Pancreas (tissue), 10 donors: ENCODE measurements at regions not wholly inside any gene's neighbourhood (a gene's known extent, or its start where the extent isn't known, plus 50 kb on each side); places are given as distances from the start of the nearest gene placed in this dataset.
A peak's percentile ranks its signal among the peaks of the same experiment; 100 is the strongest.

Experiments used
- ATAC-seq, 4 donors: fragments of 200-7000 bp; cut with Tn5 transposase; one replicate each; pipeline versions ENCODE4 v1.8.0 to v1.9.1; 2020; ENCODE audit warnings: mild to moderate bottlenecking in 4 of 4, moderate library complexity in 4 of 4
- DNase-seq, 6 donors: peaks; one replicate each; pipeline ENCODE4 v3.0.0-alpha.2; 2020
- FAIRE-seq: peaks from 2 replicates; lab custom pipeline; 2012; peaks lifted over from hg19 to GRCh38; lab: Jason Lieb, UNC
- H3K27ac ChIP-seq, 4 donors: fragments of 200-600 bp; sonication (generic); 1 replicate in 3 of 4; 2 replicates in 1 of 4; pipeline versions ENCODE4 v1.5.0 to v1.8.0; 2020
- H3K27me3 ChIP-seq, 4 donors: fragments of 200-600 bp; one replicate each; pipeline ENCODE4 v1.8.0; 2021
- H3K36me3 ChIP-seq, 3 donors: fragments of 200-600 bp; sonication (generic) in 1 of 3; one replicate each; pipeline versions ENCODE4 v1.5.0 to v1.8.0; 2020 to 2021
- H3K4me1 ChIP-seq, 3 donors: fragments of 200-600 bp; one replicate each; pipeline ENCODE4 v1.8.0; 2021
- H3K4me3 ChIP-seq, 4 donors: fragments of 200-600 bp; sonication (generic) in 2 of 4; one replicate each; pipeline versions ENCODE4 v1.5.0 to v1.8.0; 2020 to 2021
- H3K9me3 ChIP-seq, 4 donors: fragments of 200-600 bp; one replicate each; pipeline ENCODE4 v1.8.0; 2021
- CTCF ChIP-seq, 4 donors: fragments of 200-600 bp; sonication (generic) in 3 of 4; IDR thresholded peaks; one replicate each; pipeline versions ENCODE4 v1.5.0 to v1.8.0; 2021; ENCODE audit warnings: antibody characterized with exemption in 4 of 4
- WGBS, 2 donors: extraction: QIAGEN DNeasy Blood & Tissue Kit; methylation state at CpG; one replicate each; pipeline ENCODE4 v1.1.7; 2013; 5-methylcytosine and 5-hydroxymethylcytosine counted together
- intact Hi-C, 3 donors: fragments of 100-400 bp; cut with DNase I; formaldehyde crosslinking; loops; one replicate each; pipeline versions ENCODE4 v1.11.1 to v1.14.2; 2022
- donor health status: healthy with polysubstance abuse.
- donor health status: DM: no; HTN: no; CAD: no; lungs with moderate emphysema.
- donor health status: DM: no; HTN: no; CAD: no.
- donor health status: control.
- donor health status: control.
- donor health status: Bipolar disorder and iron deficiency.
- donor health status: DM: yes; HTN: yes; CAD: no.
- donor health status: DM: no; HTN: no; CAD: no.
- donor health status: DM: no; HTN: no; CAD: no.
- donor health status: DM: yes; HTN: yes; CAD: no.

GRCh38 chr18:75898651-75899050 lies 471.1 kb upstream of the SMIM21 start:
- Histone ChIP-seq H3K9me3 (no peaks in the 10 kb centered on the region), H3K27ac (no peak overlapping the region), H3K4me3 (no peak overlapping the region), H3K4me1 (no peaks in the 10 kb centered on the region), H3K36me3 (no peaks in the 10 kb centered on the region), H3K27me3 (no peaks in the 10 kb centered on the region)
- ATAC-seq: no peak
- WGBS, 2 donors: 45 to 57% methylated on average over 4 of the region's 4 CpGs
- no peak for DNase-seq
- no peak for TF ChIP-seq CTCF (IDR thresholded peaks at IDR 0.05)
- no peak for FAIRE-seq
- intact Hi-C loops: no loop called here

- intact Hi-C loops: no loop called here
- no peak for TF ChIP-seq CTCF (IDR thresholded peaks at IDR 0.05)
- no peak for FAIRE-seq
Observed at GRCh38 chr18:75897386-75897785, 469.9 kb upstream of the SMIM21 start.

GRCh38 chr18:75896865-75897264 lies 469.4 kb upstream of the SMIM21 start:
- no peak for FAIRE-seq
- intact Hi-C loops: no loop called here
- ATAC-seq: peak in 3 of 4 donors; percentile 46 to 71 (median 63)
- 6 to 7% methylated on average over 5 of the region's 5 CpGs for WGBS, 2 donors
- Histone ChIP-seq H3K4me3 (no peak overlapping the region), H3K36me3 (no peaks in the 10 kb centered on the region), H3K27ac (no peak overlapping the region), H3K27me3 (no peaks in the 10 kb centered on the region), H3K4me1 (no peaks in the 10 kb centered on the region), H3K9me3 (no peaks in the 10 kb centered on the region)
- DNase-seq: no peak
- TF ChIP-seq CTCF (IDR thresholded peaks at IDR 0.05): no peak

More at GRCh38 chr18:75897386-75897785, 469.9 kb upstream of the SMIM21 start:
- Histone ChIP-seq H3K4me1 (no peaks in the 10 kb centered on the region), H3K36me3 (no peaks in the 10 kb centered on the region), H3K9me3 (no peaks in the 10 kb centered on the region), H3K27me3 (no peaks in the 10 kb centered on the region), H3K4me3 (no peak overlapping the region), H3K27ac (no peak overlapping the region)
- ATAC-seq (no peak), DNase-seq (no peak)
- WGBS, 2 donors: 74 to 81% methylated on average over 7 of the region's 7 CpGs

GRCh38 chr18:75895135-75895534 lies 467.6 kb upstream of the SMIM21 start:
- H3K36me3 ChIP-seq: no peaks in the 10 kb centered on the region
- H3K9me3 ChIP-seq: no peaks in the 10 kb centered on the region
- H3K27me3 ChIP-seq: no peaks in the 10 kb centered on the region
- FAIRE-seq (no peak), DNase-seq (no peak), ATAC-seq (no peak)
- intact Hi-C loops: no loop called here
- no peak for TF ChIP-seq CTCF (IDR thresholded peaks at IDR 0.05)
- H3K27ac ChIP-seq: no peak overlapping the region
- 78 to 85% methylated on average over 4 of the region's 4 CpGs for WGBS, 2 donors
- H3K4me1 ChIP-seq: no peaks in the 10 kb centered on the region
- no peak overlapping the region for H3K4me3 ChIP-seq

- ATAC-seq (no peak), FAIRE-seq (no peak), DNase-seq (no peak)
- no peaks in the 10 kb centered on the region for H3K27me3 ChIP-seq
- WGBS, 2 donors: 77 to 82% methylated on average over 4 of the region's 4 CpGs
- no peaks in the 10 kb centered on the region for H3K9me3 ChIP-seq
- H3K27ac ChIP-seq: no peak overlapping the region
- no peak for TF ChIP-seq CTCF (IDR thresholded peaks at IDR 0.05)
- H3K4me3 ChIP-seq: no peak overlapping the region
- no peaks in the 10 kb centered on the region for H3K4me1 ChIP-seq
- H3K36me3 ChIP-seq: no peaks in the 10 kb centered on the region
- intact Hi-C loops: no loop called here
Observed at GRCh38 chr18:75884728-75885127, 457.2 kb upstream of the SMIM21 start.
